Stimulated activated naive CD8-positive, alpha-beta T cell treated with anti-CD3 and anti-CD28 coated beads, Interleukin-15, amount 100 ng/mL, for 72 hours (primary cell): ENCODE measurements at regions not wholly inside any gene's neighbourhood (a gene's known extent, or its start where the extent isn't known, plus 50 kb on each side); places are given as distances from the start of the nearest gene placed in this dataset.
"Not testable (repeated sequence)": the region's sequence is repeated elsewhere in the genome, so short reads cannot be mapped to it uniquely, and the experiment has no call there.

Experiments used
- ATAC-seq: fragments of 150-1000 bp; cut with Tn5 transposase; 2 replicates; pipeline ENCODE4 v1.10.0; 2021; ENCODE audit warnings: mild to moderate bottlenecking, moderate library complexity
- DNase-seq, 2 donors: peaks; one replicate each; pipeline ENCODE4 v3.0.0; 2021 to 2022
- H3K27ac Mint-ChIP-seq, 2 donors: one replicate each; pipeline ENCODE4 v1.8.0; 2022; ENCODE audit warnings: mild to moderate bottlenecking in 2 of 2, mixed read lengths in 2 of 2, moderate library complexity in 2 of 2
- H3K27me3 Mint-ChIP-seq: one replicate; pipeline ENCODE4 v1.8.0; 2022; ENCODE audit warnings: mixed read lengths
- H3K4me1 Mint-ChIP-seq: one replicate; pipeline ENCODE4 v1.8.0; 2022; ENCODE audit warnings: mild to moderate bottlenecking, mixed read lengths
- H3K4me3 Mint-ChIP-seq, 2 donors: one replicate each; pipeline ENCODE4 v1.8.0; 2022; ENCODE audit warnings: mild to moderate bottlenecking in 2 of 2, mixed read lengths in 2 of 2, moderate library complexity in 1 of 2
- H3K9me3 Mint-ChIP-seq, 2 donors: one replicate each; pipeline ENCODE4 v1.8.0; 2022; ENCODE audit warnings: mixed read lengths in 2 of 2

GRCh38 chr2:228956701-228957474, 314.2 kb downstream of the PID1 start:
- Mint-ChIP-seq H3K4me1 (no peaks in the 10 kb centered on the region), H3K27ac (no peak overlapping the region), H3K27me3 (no peaks in the 10 kb centered on the region), H3K4me3 (no peak overlapping the region), H3K9me3 (peaks cover 12 to 34% of the 10 kb centered on the region in 2 donors)
- ATAC-seq, result no peak
- DNase-seq, result no peak

- Mint-ChIP-seq H3K27me3 (no peaks in the 10 kb centered on the region), H3K4me1 (no peaks in the 10 kb centered on the region), H3K9me3 (peaks cover 7 to 8% of the 10 kb centered on the region in 2 donors), H3K27ac (no peak overlapping the region), H3K4me3 (no peak overlapping the region)
- DNase-seq (no peak), ATAC-seq (no peak)
These were observed 321.3 kb downstream of the PID1 start for GRCh38 chr2:228949831-228950230.

- no peaks in the 10 kb centered on the region for H3K27me3 Mint-ChIP-seq
- DNase-seq (no peak), ATAC-seq (no peak)
- no peak overlapping the region for H3K27ac Mint-ChIP-seq
- H3K4me1 Mint-ChIP-seq, result no peaks in the 10 kb centered on the region
- H3K4me3 Mint-ChIP-seq, result no peak overlapping the region
- peaks cover 0 to 8% of the 10 kb centered on the region in 2 donors for H3K9me3 Mint-ChIP-seq
These were observed 325.4 kb downstream of the PID1 start for GRCh38 chr2:228945710-228946109.

GRCh38 chr2:228942856-228943255, 328.2 kb downstream of the PID1 start:
- H3K4me1 Mint-ChIP-seq, result no peaks in the 10 kb centered on the region
- H3K9me3 Mint-ChIP-seq, result peaks cover 4 to 8% of the 10 kb centered on the region in 2 donors
- no peak for DNase-seq
- H3K27ac Mint-ChIP-seq, result no peak overlapping the region
- ATAC-seq, result no peak
- no peak overlapping the region for H3K4me3 Mint-ChIP-seq
- H3K27me3 Mint-ChIP-seq, result no peaks in the 10 kb centered on the region

- Mint-ChIP-seq H3K9me3 (peaks cover 8% of the 10 kb centered on the region in 2 donors), H3K4me3 (no peak overlapping the region), H3K27me3 (no peaks in the 10 kb centered on the region), H3K4me1 (no peaks in the 10 kb centered on the region), H3K27ac (no peak overlapping the region)
- no peak for DNase-seq
- ATAC-seq, result no peak
These were observed 332.5 kb downstream of the PID1 start for GRCh38 chr2:228938629-228939028.

GRCh38 chr2:228927028-228928010, 343.8 kb downstream of the PID1 start:
- no peaks in the 10 kb centered on the region for H3K27me3 Mint-ChIP-seq
- H3K4me1 Mint-ChIP-seq, result no peaks in the 10 kb centered on the region
- peaks cover 23 to 33% of the 10 kb centered on the region in 2 donors for H3K9me3 Mint-ChIP-seq
- no peak for DNase-seq
- ATAC-seq, result no peak
- no peak overlapping the region for H3K27ac Mint-ChIP-seq
- no peak overlapping the region for H3K4me3 Mint-ChIP-seq

GRCh38 chr2:228919808-228920207, 351.3 kb downstream of the PID1 start:
- Mint-ChIP-seq H3K4me3 (no peak overlapping the region), H3K4me1 (no peaks in the 10 kb centered on the region), H3K27me3 (no peaks in the 10 kb centered on the region), H3K27ac (no peak overlapping the region), H3K9me3 (peaks cover 18 to 19% of the 10 kb centered on the region in 2 donors)
- ATAC-seq, result no peak
- no peak for DNase-seq

GRCh38 chr2:228917220-228917619, 353.9 kb downstream of the PID1 start:
- no peaks in the 10 kb centered on the region for H3K4me1 Mint-ChIP-seq
- no peak overlapping the region for H3K27ac Mint-ChIP-seq
- peaks cover 0 to 7% of the 10 kb centered on the region in 2 donors for H3K9me3 Mint-ChIP-seq
- no peak overlapping the region for H3K4me3 Mint-ChIP-seq
- DNase-seq (no peak), ATAC-seq (no peak)
- no peaks in the 10 kb centered on the region for H3K27me3 Mint-ChIP-seq

- Mint-ChIP-seq H3K9me3 (peaks cover 0 to 7% of the 10 kb centered on the region in 2 donors), H3K27me3 (no peaks in the 10 kb centered on the region), H3K4me1 (no peaks in the 10 kb centered on the region), H3K4me3 (no peak overlapping the region), H3K27ac (no peak overlapping the region)
- DNase-seq (no peak), ATAC-seq (no peak)
These were observed 354.5 kb downstream of the PID1 start for GRCh38 chr2:228916416-228917090.

GRCh38 chr2:228913176-228913575, 357.9 kb downstream of the PID1 start:
- H3K4me3 Mint-ChIP-seq, result no peak overlapping the region
- H3K9me3 Mint-ChIP-seq, result peaks cover 0 to 8% of the 10 kb centered on the region in 2 donors
- DNase-seq (no peak), ATAC-seq (no peak)
- H3K27me3 Mint-ChIP-seq, result no peaks in the 10 kb centered on the region
- H3K27ac Mint-ChIP-seq, result no peak overlapping the region
- no peaks in the 10 kb centered on the region for H3K4me1 Mint-ChIP-seq

GRCh38 chr2:228910872-228911271, 360.2 kb downstream of the PID1 start:
- H3K4me1 Mint-ChIP-seq, H3K9me3 Mint-ChIP-seq, H3K27me3 Mint-ChIP-seq, ATAC-seq, H3K4me3 Mint-ChIP-seq, H3K27ac Mint-ChIP-seq, DNase-seq: not testable (repeated sequence)

- Mint-ChIP-seq H3K4me1 (no peaks in the 10 kb centered on the region), H3K9me3 (peaks cover 0 to 4% of the 10 kb centered on the region in 2 donors), H3K4me3 (no peak overlapping the region), H3K27me3 (no peaks in the 10 kb centered on the region), H3K27ac (no peak overlapping the region)
- no peak for DNase-seq
- no peak for ATAC-seq
These were observed 368.9 kb downstream of the PID1 start for GRCh38 chr2:228902176-228902575.

GRCh38 chr2:228901531-228901930, 369.6 kb downstream of the PID1 start:
- Mint-ChIP-seq H3K27me3 (no peaks in the 10 kb centered on the region), H3K27ac (no peak overlapping the region), H3K9me3 (peaks cover 0 to 4% of the 10 kb centered on the region in 2 donors), H3K4me3 (no peak overlapping the region), H3K4me1 (no peaks in the 10 kb centered on the region)
- ATAC-seq, result no peak
- DNase-seq, result no peak

- Mint-ChIP-seq H3K4me3 (no peak overlapping the region), H3K4me1 (no peaks in the 10 kb centered on the region), H3K27me3 (no peaks in the 10 kb centered on the region), H3K27ac (no peak overlapping the region), H3K9me3 (peaks cover 0 to 18% of the 10 kb centered on the region in 2 donors)
- ATAC-seq, result no peak
- DNase-seq, result no peak
These were observed 392.9 kb downstream of the PID1 start for GRCh38 chr2:228878138-228878537.

- H3K4me1 Mint-ChIP-seq, result no peaks in the 10 kb centered on the region
- no peak overlapping the region for H3K4me3 Mint-ChIP-seq
- ATAC-seq (no peak), DNase-seq (no peak)
- peaks cover 0 to 17% of the 10 kb centered on the region in 2 donors for H3K9me3 Mint-ChIP-seq
- H3K27ac Mint-ChIP-seq, result no peak overlapping the region
- no peaks in the 10 kb centered on the region for H3K27me3 Mint-ChIP-seq
These were observed 394.8 kb downstream of the PID1 start for GRCh38 chr2:228876276-228876675.
